ENCODE measurements at regions not wholly inside any gene's neighbourhood (a gene's known extent, or its start where the extent isn't known, plus 50 kb on each side); places are given as distances from the start of the nearest gene placed in this dataset.
"Not testable (repeated sequence)": the region's sequence is repeated elsewhere in the genome, so short reads cannot be mapped to it uniquely, and the experiment has no call there.

DNA sequence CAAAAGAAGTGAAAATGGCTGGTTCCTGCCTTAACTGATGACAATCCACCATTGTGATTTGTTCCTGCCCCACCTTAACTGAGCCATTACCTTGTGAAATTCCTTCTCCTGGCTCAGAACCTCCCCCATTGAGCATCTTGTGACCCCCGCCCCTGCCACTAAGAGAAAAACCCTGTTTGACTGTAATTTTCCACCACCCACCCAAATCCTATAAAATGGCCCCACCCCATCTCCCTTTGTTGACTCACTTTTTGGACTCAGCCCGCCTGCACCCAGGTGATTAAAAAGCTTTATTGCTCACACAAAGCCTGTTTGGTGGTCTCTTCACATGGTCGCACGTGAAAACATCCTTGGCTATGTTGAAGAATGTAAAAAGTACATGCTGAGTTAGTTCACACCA is 197.6 kb upstream of the FBN2 start:
- not testable (repeated sequence) for DNase-seq (ENCODE audit: low read depth)

DNA sequence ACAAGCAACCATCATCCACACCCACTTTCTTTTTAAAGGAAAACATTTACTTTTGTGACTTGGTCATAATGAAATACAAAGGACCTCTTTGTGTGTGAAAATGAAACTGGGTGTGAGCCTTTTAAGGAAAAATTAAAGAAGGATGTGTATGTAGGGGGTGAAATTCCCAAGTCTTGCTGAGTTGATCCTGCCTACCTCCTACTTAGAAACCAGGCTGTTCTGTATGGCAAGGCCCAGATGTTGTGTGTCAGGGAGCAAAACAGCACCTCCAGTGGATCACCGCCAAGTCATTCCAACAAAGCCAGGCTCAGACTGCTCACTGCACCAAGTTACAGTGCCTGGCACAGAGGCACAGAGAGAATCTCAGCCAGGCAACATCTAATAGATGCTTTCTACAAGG is 198.5 kb upstream of the FBN2 start:
- DNase-seq (ENCODE audit: low read depth): no peak

DNA sequence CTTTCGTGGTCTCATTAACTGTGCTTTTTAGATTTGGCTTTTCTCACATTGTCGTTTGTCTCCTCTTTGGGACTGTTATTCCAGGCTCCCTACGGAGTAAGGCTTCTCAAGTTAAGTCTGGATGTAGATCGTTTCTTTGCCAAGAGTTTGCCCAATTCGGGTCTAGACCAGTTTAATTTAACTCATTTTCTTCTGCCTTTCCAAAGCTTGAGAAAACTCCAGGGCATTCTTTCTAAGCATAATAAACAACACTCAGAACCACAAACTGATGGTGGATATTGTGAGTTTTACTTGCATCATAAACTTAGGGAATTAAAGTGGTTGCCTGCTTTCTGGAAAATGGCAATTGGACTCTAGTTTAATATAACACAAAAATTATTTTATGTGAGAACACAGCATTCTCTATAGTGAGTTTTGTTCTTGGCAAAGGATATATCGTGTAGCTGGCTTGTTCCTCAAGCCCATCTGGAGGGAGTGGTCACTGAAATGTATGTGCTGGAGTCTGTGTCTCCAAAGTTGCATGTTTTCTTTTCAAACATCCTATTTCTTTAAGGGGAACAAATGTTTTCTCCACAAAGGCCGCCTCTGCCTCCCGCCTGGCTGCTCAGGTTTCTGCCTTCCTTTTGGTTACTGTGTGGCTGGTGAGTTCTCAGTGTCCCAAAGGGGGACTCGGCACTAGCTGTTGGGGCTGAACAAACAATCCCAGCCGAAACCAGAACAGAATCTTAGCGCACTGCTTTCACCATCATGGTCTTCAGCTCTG is 211.3 kb upstream of the FBN2 start:
- peak; percentile 47 for DNase-seq (ENCODE audit: low read depth)

DNA sequence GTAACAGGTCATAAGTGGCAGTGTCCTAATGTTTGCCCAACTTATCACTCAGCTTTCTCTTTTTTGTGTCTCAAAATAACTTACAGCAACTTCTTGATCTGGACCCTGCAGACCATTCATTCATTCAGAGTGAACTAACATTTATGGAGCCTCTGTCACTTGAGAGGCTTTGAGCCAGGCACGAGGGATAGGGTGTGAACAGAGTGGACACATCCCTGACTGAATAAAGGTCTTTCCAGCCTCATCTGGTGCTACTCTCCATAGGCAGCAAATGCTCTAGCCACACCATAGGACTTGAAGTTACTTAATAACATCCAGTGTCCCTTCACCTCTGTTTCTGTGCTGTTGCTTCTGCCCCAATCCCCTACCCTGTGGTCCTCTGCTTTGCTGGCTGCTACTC is 212.1 kb upstream of the FBN2 start:
- no peak for DNase-seq (ENCODE audit: low read depth)

DNA sequence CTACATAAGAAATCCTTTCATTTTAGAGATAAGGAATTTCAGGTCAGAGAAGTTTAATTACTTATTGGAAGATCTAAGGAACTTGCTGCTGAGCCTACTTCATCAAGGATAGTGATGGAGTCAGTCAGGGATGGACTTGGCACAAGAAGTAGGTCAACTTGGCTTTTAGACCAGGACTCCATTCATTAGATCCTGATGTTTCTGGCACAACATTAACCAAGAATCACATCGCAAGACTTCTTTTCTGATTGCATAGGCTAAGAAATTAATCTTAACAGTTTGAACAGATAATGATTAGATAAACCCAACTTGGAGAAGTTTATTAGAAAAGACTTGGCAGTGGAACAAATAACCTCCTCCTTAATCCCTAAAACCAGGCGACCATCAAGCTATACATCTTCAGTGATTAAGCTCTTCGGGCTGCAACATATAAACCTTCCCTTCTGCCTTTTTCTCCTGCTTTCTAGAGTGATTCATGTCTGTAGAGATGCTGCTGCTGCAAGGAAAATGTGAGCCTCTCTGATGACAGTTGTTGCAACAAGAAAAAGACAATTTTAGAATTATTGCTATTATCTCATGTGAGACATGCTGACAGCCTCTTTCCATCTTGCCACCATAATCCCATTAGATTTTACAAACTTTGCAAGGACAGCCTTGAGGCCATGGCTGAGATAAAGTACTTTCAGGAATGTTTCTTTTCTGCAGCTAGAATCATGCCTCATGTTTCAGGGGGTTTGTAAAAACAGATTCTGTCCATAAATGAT is 207.9 kb upstream of the SLC27A6 start:
- DNase-seq (ENCODE audit: low read depth): no peak

DNA sequence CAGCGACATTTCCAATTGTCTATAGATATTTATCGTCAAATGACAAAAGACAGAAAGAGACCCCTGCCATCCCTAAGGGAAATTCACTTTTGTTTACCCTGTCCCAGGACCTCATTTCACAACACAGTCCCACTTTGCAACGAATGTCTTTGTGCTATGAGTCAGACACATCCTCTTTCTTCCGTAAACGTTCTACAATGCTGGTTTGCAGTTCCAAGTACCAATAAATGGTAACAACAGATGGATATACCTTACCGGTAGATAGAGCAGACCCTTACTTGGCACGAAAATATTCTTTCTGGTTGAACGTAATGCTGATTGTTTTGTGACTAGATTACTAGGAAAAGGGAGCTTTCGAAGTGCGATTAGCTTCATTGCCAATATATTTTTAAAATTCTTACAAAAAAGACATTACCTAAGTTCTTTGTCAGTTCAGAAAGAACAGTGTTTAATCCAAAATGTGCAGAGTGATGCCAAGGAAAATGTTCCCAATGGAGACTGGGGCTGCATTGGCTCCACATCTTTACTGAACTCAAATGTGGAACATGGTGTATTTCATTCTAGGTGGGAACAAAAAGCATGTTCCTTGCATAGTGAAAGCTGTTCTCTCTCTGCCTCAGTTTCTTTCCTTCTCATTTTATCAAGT is 202.5 kb upstream of the SLC27A6 start:
- DNase-seq (ENCODE audit: low read depth): no peak

DNA sequence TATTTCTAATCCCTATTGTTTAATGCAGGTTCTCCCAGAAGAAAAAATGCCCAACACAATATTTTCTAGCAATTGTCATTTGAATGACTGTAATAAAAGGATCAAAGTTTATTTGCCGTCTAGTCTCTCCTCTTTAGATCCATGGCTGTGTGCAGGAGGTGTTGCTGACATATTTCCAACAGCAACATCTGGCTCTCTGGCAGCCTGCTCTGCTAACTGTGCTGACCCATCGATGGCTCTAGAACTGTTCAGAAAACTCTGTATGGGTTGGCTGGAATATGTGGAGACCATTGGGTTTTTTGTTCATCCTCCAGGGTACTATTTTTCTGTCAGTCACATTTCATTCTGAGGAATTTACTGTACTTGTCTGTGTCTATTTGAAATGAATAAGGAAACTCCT is 202.0 kb upstream of the SLC27A6 start:
- no peak for DNase-seq (ENCODE audit: low read depth)

DNA sequence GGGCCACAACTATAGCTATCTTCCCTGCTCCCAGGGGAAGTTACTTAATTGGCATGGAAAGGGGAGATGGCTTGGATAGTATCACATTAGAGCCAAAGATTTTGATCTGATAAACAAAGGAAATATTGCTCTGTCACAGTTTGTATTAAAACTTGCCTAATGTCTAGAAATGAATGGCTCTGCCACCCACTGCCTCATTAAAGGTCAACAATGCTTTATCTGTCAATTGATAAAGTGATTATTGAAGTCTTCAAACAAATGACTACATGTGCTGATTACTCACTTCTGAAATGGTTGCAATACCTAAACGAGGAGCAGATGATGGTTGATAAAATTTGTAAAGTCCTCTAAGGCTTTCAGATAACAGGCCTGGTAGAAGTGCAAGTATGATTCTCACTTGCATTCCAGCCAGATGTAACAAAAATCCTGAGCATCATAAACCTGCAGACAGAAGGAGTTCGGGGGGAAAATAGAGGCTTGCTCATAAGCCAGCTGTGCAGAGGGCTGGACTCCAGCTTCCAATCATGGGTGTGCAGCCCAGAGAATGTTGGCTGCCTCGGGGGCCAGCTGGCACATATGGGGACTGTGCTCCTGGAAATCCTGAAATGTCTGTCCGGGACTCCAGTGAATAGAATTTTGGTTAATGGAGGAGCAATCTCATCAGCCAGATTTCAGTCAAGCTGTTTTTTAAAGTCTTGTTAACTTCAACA is 200.5 kb upstream of the SLC27A6 start:
- DNase-seq (ENCODE audit: low read depth): no peak

DNA sequence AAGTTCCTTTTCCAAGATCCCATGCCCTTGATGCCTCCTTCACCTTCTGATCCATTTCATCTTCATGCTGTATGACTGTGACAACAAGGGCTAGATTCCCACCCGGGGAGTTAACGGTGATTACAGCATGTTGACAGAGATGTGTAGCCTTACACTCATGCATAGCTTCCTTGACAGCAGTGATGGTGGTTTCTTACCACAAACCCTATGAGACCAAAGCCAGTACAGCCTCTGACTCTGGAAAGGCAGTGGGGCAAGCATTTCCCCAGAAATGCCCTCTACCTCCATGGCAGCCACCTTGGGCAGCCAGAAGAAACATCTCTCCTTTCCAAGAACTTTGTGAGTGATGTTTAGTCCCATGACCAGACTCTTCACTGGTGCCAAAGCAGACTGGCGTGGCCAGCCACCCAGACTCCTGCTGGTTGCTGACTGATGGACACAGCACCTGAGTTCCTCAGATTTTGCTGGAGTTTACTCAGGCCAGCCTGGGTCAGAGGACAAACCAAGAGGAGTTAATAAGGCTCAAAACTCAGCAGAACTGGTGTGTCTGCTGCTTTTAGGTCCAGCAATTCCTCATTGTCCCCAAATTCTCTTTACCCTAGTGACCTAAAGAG is 199.7 kb upstream of the SLC27A6 start:
- no peak for DNase-seq (ENCODE audit: low read depth)

DNA sequence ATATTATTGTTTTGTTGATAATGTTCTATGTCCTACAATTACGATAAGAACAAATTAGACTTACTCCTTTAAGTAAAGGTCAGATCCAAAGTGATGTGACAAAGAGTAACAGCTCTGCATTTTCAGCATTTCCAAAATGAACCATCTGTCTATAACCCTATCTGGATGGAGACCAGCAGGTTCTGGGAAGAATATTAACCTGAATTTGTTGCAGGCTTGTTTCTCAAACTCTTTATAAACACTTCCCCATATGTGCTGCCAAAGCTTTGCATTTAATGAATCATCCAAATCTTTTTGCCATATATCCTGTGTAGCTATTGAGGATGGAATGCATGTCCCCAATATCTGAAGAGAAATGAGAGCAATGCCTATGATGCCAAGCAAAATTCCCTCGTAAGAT is 198.9 kb upstream of the SLC27A6 start:
- no peak for DNase-seq (ENCODE audit: low read depth)

DNA sequence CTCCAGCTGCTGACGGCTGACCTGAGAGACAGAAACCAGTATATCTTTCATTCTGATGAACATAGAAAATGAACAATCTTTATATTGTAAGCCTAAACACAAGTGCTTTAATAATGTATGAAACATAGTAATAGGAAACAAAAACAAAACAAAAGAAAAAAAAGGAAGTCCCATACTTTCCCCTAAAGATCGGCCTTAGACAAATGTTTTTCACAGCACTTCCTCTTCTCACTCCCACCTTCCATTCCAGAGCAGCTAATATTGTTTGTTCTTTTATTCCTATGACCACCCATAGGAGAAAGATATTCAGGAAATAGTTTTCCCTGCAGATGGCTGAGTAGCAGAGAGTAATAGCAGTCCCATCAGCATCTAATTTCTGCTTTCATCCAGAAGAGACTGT is 194.4 kb upstream of the SLC27A6 start:
- DNase-seq (ENCODE audit: low read depth): no peak

DNA sequence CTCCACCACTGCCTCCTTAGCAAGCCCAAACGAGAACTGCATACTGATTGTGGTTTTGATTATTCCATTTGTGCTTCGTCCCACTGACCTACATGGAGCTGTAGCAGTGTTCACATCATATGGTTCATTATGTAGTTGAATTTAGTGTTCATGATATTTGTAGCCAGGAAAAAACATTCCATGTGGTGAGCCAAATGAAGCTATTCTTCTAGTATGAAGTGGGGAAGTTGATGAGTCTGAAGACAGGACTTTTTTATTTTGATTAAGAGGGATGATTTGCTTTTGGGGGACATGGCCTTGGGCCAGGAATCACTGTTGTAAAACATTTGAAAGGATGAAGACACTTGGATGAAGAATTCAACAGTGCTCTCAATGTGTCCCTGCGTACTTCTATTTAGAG is 192.9 kb upstream of the SLC27A6 start:
- no peak for DNase-seq (ENCODE audit: low read depth)

DNA sequence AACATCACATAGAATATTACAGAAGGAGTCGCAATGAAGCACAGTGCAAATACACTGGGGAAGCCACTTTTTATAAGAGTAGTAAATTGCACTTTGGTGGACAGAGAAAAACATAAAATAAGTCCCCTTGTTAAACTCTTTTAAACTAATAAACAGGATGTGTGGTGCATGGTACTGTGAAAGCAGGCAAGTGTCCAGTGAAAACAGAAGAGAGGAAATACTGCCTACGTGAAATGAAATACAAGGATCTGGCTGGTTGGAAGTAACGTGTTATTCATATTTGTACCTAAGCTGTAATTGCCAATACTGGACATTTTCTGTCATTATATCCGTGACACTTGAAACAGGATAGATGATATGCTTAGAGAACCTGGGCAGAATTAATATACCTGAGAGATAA is 191.9 kb upstream of the SLC27A6 start:
- no peak for DNase-seq (ENCODE audit: low read depth)

DNA sequence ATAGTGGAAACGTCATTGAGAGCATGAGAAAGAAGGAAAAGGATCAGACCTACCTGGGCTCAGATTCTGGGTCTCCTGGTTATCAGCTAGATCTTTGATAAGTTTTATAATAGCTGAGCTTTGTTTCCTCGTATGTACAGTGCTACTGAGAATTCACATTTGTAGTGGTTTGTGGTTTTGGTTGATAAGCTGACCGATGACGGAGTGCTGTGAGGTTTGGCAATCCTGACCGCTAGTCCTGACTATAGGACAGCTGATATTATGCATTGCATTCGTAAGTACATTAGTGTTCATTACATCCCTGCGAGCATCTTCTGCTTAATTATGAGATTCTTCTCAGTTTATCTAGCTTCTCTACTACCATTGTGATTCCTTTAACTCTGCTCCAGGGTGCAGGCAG is 190.7 kb upstream of the SLC27A6 start:
- no peak for DNase-seq (ENCODE audit: low read depth)

DNA sequence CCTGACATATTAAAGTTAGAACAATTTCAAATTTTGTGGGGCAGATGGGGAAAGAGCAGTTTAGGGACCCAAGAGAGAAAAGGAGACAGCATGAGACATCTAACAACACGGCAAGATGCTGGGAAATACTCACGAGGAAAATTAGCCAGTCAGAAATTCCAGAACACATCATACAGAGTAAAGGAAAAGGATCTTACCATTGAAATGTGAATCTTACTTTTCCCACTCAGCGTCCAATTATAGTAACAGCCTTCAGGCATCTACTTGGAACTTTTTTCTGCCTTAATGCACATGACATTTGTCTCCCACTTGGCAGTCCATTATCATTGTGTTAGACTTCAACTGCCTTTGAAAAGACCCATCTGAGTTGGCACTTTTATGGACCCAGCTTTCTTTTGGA is 189.7 kb upstream of the SLC27A6 start:
- no peak for DNase-seq (ENCODE audit: low read depth)

DNA sequence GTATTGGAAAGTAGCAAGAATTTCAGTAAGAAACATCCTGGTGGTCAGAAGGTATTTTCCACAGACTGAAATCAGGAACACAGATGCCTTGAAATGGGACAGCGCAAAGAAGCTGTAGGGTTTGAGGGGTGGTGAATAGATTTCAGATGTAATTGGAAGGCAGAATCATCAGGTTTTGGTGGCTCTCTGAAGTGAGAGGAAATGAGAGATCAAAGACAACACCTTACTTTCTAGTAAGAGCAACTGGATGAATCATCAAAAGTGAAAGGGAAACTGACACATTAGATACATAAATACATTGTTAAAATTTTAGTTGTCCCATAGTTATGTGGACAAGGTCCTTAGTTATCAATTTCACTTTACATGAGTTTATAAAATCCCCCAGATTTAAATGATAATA is 188.2 kb upstream of the SLC27A6 start:
- no peak for DNase-seq (ENCODE audit: low read depth)

DNA sequence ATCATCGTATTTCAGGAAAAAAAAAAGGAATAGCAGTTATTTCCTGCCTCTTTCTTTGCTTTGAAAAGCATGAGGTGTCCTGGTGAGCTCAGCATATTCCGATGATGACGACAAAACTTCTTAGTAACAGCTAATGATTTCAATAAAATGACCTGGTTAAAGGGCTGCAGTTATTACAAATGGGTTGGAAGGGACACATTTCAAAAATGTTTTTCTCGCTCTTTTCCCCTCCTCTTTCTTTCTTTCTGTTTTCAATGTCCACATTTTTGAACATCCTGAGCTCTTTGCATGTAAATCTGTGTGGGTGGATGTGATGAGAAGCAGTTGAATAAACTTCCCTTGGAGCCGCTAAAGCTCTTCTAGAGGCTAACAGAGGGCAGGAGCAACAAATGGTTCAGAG is 186.8 kb upstream of the SLC27A6 start:
- DNase-seq (ENCODE audit: low read depth): peak; percentile 27

DNA sequence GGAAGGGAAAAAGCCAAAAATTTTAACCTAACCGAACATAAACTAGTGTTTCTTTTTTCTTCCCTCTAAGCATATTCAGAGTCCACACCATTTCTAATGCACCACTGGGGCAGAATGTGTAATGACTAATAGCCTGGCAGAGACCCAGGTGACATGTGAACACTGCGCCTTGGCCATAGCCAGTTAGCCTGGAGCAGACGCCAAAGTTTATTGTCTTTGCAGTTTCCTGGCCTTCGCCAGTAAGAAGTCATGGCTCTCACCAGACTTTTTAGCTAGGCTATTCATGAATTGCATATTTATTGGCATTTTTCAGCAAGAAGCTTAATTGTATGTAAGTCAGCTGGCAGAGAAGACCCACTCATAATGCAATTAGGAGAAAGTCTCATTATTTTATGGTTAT is 182.8 kb upstream of the SLC27A6 start:
- DNase-seq (ENCODE audit: low read depth): peak; percentile 92

DNA sequence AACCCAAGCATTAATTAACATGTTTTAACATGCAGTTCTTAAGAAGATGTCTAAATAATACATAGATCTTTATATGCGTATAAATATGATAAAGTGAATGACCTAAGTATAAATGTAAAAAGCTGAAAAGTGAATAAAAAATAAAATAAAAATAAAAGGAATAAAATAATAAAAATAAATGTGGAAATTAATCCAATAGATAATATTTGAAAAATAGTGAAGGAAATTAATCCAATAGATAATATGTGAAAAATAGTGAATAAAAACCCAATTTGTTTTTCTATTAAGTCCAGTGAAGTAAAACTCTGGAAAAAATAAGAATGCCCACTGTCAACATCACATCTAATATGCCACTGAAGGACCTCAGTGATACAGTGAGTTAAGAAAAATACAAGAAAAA is 180.6 kb upstream of the SLC27A6 start:
- DNase-seq (ENCODE audit: low read depth): no peak

DNA sequence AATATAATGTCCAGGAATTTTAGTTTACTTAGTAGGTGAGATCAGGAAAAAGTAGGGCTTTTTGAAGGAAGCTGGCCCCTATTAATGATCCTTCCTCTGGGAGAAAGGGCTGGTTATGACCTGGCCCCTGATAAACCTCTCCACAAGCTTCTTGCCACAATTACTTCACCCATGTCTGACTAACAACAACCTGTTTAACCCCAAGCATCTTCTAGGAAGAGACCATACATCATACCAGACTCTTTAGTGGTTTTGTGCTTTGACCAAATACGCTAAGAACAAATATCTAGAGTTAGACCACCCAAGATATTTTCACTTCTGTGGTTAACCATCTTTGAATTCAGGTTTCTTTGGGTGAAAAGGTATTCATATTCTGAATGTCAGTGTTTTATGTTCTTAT is 174.0 kb upstream of the SLC27A6 start:
- no peak for DNase-seq (ENCODE audit: low read depth)

DNA sequence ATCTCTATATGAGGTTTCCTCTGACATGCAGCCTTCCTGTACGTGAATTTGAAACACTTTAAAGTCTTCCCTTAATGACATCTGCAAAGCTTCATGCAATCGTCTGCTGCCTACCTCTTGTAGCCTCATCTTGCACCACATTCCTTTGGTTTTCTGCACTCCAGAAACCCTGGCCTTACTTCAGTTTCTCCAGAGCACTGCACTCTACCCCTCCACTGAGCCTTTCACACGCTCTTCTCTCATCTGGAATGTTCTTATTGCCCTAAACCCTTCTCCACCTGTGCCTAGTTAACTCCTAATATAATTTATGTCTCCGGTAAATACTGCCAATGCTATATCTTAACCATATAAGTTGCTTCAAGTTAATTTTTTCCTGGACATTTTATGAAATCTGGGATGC is 168.8 kb upstream of the SLC27A6 start:
- DNase-seq (ENCODE audit: low read depth): no peak

DNA sequence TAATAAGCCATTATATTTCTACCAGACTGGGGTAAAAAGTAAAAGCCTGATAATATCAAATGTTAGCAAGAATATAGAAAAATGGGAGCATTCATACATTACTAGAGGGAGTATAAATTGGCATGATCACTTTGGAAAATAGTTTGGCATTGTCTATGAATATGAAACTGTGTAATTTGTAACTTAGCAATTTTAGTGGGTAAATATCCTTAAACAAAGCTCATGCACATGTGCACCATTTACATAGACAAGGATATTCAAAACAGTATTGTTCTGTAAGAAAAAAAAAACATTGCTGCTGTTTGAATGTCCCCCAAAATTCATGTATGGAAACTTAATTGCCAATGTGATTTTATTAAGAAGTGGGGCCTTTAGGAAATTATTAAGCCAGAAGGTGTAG is 166.4 kb upstream of the SLC27A6 start:
- no peak for DNase-seq (ENCODE audit: low read depth)

All from fibroblast of the conjunctiva (primary cell).